WTC11 (cell line): ENCODE measurements at regions not wholly inside any gene's neighbourhood (a gene's known extent, or its start where the extent isn't known, plus 50 kb on each side); places are given as distances from the start of the nearest gene placed in this dataset.

Experiments
- ATAC-seq: fragments of 200-7000 bp; cut with Tn5 transposase; 2 replicates; pipeline ENCODE4 v1.10.0; 2021; ENCODE audit warnings: mild to moderate bottlenecking, moderate library complexity
- CTCF ChIA-PET: fragments of 300-600 bp; sonication (Branson Sonifier 250); formaldehyde crosslinking; loops from one replicate; lab custom pipeline; 2021; ENCODE audit warnings: antibody characterized with exemption; lab: Charles Lee
- POLR2A ChIA-PET: fragments of 350-600 bp; sonication (Branson Sonifier 250); formaldehyde crosslinking; loops from one replicate; lab custom pipeline; 2021; ENCODE audit warnings: antibody characterized with exemption; lab: Charles Lee
- DNase-seq: peaks from one replicate; pipeline ENCODE4 v3.0.0; 2021; ENCODE audit warnings: low spot score
- H3K27ac Mint-ChIP-seq: 2 replicates; pipeline ENCODE4 v1.8.0; 2021; ENCODE audit warnings: mixed read lengths
- H3K27me3 Mint-ChIP-seq: 2 replicates; pipeline ENCODE4 v1.8.0; 2021; ENCODE audit warnings: low read depth, mild to moderate bottlenecking, moderate library complexity, mixed read lengths
- H3K36me3 Mint-ChIP-seq: 2 replicates; pipeline ENCODE4 v1.8.0; 2021; ENCODE audit warnings: mixed read lengths
- H3K4me1 Mint-ChIP-seq: 2 replicates; pipeline ENCODE4 v1.8.0; 2022; ENCODE audit warnings: mixed read lengths
- H3K4me3 Mint-ChIP-seq: 2 replicates; pipeline ENCODE4 v1.8.0; 2021; ENCODE audit warnings: mild to moderate bottlenecking, moderate library complexity, mixed read lengths
- H3K9me3 Mint-ChIP-seq: 2 replicates; pipeline ENCODE4 v1.8.0; 2021; ENCODE audit warnings: mixed read lengths
- ATF1 ChIP-seq: sonication (generic); formaldehyde crosslinking; IDR thresholded peaks from 2 replicates; pipeline ENCODE4 v1.8.1; 2023; ENCODE audit warnings: mild to moderate bottlenecking, moderate library complexity, missing genetic modification reagents
- ATF6 ChIP-seq: sonication (generic); formaldehyde crosslinking; IDR thresholded peaks from 2 replicates; pipeline ENCODE4 v1.8.1; 2023; ENCODE audit warnings: mild to moderate bottlenecking, missing genetic modification reagents
- CREM ChIP-seq: sonication (generic); formaldehyde crosslinking; IDR thresholded peaks from 2 replicates; pipeline ENCODE4 v1.8.1; 2022; ENCODE audit warnings: mild to moderate bottlenecking, missing genetic modification reagents, moderate library complexity
- FOXK1 ChIP-seq: sonication (generic); formaldehyde crosslinking; IDR thresholded peaks from 2 replicates; pipeline ENCODE4 v1.8.0; 2022; ENCODE audit warnings: mild to moderate bottlenecking, moderate library complexity, missing genetic modification reagents
- HMGA2 ChIP-seq: fragments of 250-450 bp; sonication (Bioruptor Pico); IDR thresholded peaks from 2 replicates; pipeline ENCODE4 v1.4.0; 2021; ENCODE audit warnings: mild to moderate bottlenecking, moderate library complexity
- KAT7 ChIP-seq: sonication (generic); formaldehyde crosslinking; IDR thresholded peaks from 2 replicates; pipeline ENCODE4 v1.8.1; 2023; ENCODE audit warnings: missing genetic modification reagents, mild to moderate bottlenecking, borderline replicate concordance
- MYBL2 ChIP-seq: sonication (generic); formaldehyde crosslinking; IDR thresholded peaks from 2 replicates; pipeline ENCODE4 v1.8.1; 2023; ENCODE audit warnings: mild to moderate bottlenecking, moderate library complexity, missing genetic modification reagents
- NR3C1 ChIP-seq: sonication (generic); formaldehyde crosslinking; conservative IDR thresholded peaks from 2 replicates; pipeline ENCODE4 v1.8.1; 2023; ENCODE audit warnings: low read depth, mild to moderate bottlenecking, missing genetic modification reagents
- PRDM15 ChIP-seq: sonication (generic); formaldehyde crosslinking; IDR thresholded peaks from 2 replicates; pipeline ENCODE4 v1.8.0; 2022; ENCODE audit warnings: missing genetic modification reagents
- PRRX2 ChIP-seq: fragments of 250-450 bp; sonication (Bioruptor Pico); IDR thresholded peaks from 2 replicates; pipeline ENCODE4 v1.8.0; 2021; ENCODE audit warnings: mild to moderate bottlenecking
- RORB ChIP-seq: fragments of 250-450 bp; sonication (Bioruptor Pico); IDR thresholded peaks from 2 replicates; pipeline ENCODE4 v1.9.0; 2021; ENCODE audit warnings: mild to moderate bottlenecking
- SOX15 ChIP-seq: fragments of 250-450 bp; sonication (Bioruptor Pico); IDR thresholded peaks from 2 replicates; pipeline ENCODE4 v1.9.0; 2021; ENCODE audit warnings: mild to moderate bottlenecking
- ZBTB43 ChIP-seq: sonication (generic); formaldehyde crosslinking; IDR thresholded peaks from 2 replicates; pipeline ENCODE4 v1.8.1; 2023; ENCODE audit warnings: mild to moderate bottlenecking, missing genetic modification reagents
- ZNF138 ChIP-seq: sonication (generic); formaldehyde crosslinking; conservative IDR thresholded peaks from 2 replicates; pipeline ENCODE4 v1.8.1; 2022; ENCODE audit warnings: mild to moderate bottlenecking, moderate library complexity, missing genetic modification reagents
- ZNF281 ChIP-seq: sonication (generic); formaldehyde crosslinking; IDR thresholded peaks from 2 replicates; pipeline ENCODE4 v1.8.0; 2023; ENCODE audit warnings: mild to moderate bottlenecking, missing genetic modification reagents
- TF ChIP-seq, protein P1 (sequence below): sonication (generic); formaldehyde crosslinking; IDR thresholded peaks from 2 replicates; pipeline ENCODE4 v1.8.1; 2023; ENCODE audit warnings: mild to moderate bottlenecking, missing genetic modification reagents, borderline replicate concordance

DNA sequence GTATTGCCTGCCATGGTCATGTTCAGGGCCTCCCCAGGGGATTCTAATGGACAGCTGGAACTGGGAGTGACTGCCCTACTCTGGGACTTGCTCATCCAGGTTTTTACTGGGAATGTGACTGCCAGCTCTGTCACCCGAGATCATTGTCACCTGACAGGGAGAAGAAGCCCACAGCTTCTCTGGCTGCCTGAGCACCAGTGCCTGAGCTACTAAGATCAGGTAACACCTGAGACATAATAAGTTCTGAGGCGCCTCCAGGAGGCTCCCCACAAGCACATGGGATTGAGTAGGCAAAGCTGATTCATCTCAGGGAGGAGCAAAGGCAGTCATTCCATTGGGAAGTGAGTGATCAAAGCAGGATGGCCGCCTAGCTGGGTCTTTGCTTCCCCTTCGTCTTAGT, 84.2 kb upstream of the GALNT18 start:
- no peak overlapping the region for H3K27ac Mint-ChIP-seq

GRCh38 chr11:11703885-11704284, 82.1 kb upstream of the GALNT18 start:
- H3K4me1 Mint-ChIP-seq: peaks cover 11% of the 10 kb centered on the region; the same call in 1 of the 2 replicates
- CTCF ChIA-PET: interaction anchor here (0.8 to 1.3 kb wide), 2 partner anchors 12 to 547 kb away, joined by 3 read pairs; no protein-coding TSS in a partner anchor

More for the DNA sequence above, 84.2 kb upstream of the GALNT18 start:
- ChIA-PET POLR2A (no interaction called here), CTCF (interaction anchor here (0.9 to 2.3 kb wide), 5 partner anchors 17 to 678 kb away, joined by 3 to 7 read pairs (median 5); partner anchors contain the start of gene GALNT18)
- Mint-ChIP-seq H3K27me3 (no peaks in the 10 kb centered on the region), H3K4me1 (peaks cover 11% of the 10 kb centered on the region; the same call in 1 of the 2 replicates), H3K9me3 (no peaks in the 10 kb centered on the region), H3K36me3 (no peaks in the 10 kb centered on the region), H3K4me3 (no peak overlapping the region)
- TF ChIP-seq, protein P1, sequence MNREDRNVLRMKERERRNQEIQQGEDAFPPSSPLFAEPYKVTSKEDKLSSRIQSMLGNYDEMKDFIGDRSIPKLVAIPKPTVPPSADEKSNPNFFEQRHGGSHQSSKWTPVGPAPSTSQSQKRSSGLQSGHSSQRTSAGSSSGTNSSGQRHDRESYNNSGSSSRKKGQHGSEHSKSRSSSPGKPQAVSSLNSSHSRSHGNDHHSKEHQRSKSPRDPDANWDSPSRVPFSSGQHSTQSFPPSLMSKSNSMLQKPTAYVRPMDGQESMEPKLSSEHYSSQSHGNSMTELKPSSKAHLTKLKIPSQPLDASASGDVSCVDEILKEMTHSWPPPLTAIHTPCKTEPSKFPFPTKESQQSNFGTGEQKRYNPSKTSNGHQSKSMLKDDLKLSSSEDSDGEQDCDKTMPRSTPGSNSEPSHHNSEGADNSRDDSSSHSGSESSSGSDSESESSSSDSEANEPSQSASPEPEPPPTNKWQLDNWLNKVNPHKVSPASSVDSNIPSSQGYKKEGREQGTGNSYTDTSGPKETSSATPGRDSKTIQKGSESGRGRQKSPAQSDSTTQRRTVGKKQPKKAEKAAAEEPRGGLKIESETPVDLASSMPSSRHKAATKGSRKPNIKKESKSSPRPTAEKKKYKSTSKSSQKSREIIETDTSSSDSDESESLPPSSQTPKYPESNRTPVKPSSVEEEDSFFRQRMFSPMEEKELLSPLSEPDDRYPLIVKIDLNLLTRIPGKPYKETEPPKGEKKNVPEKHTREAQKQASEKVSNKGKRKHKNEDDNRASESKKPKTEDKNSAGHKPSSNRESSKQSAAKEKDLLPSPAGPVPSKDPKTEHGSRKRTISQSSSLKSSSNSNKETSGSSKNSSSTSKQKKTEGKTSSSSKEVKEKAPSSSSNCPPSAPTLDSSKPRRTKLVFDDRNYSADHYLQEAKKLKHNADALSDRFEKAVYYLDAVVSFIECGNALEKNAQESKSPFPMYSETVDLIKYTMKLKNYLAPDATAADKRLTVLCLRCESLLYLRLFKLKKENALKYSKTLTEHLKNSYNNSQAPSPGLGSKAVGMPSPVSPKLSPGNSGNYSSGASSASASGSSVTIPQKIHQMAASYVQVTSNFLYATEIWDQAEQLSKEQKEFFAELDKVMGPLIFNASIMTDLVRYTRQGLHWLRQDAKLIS (CRISPR knock-in tag): no peak
- no peak for TF ChIP-seq MYBL2 (CRISPR knock-in tag)
- TF ChIP-seq PRRX2 (CRISPR knock-in tag): no peak
- TF ChIP-seq RORB: no peak
- no peak for TF ChIP-seq ZNF138 (CRISPR knock-in tag)
- TF ChIP-seq KAT7 (CRISPR knock-in tag): no peak
- TF ChIP-seq NR3C1 (CRISPR knock-in tag): no peak
- TF ChIP-seq ATF1: no peak
- no peak for TF ChIP-seq FOXK1 (CRISPR knock-in tag)
- TF ChIP-seq PRDM15 (CRISPR knock-in tag): no peak
- TF ChIP-seq CREM (CRISPR knock-in tag): no peak
- ATAC-seq (peak; percentile 71), DNase-seq (no peak)

More at GRCh38 chr11:11703885-11704284, 82.1 kb upstream of the GALNT18 start:
- no peak overlapping the region for H3K27ac Mint-ChIP-seq
- no peak for ATAC-seq
- H3K27me3 Mint-ChIP-seq: no peaks in the 10 kb centered on the region
- no peaks in the 10 kb centered on the region for H3K9me3 Mint-ChIP-seq
- no peaks in the 10 kb centered on the region for H3K36me3 Mint-ChIP-seq
- POLR2A ChIA-PET: no interaction called here
- TF ChIP-seq ZNF281 (CRISPR knock-in tag) (no peak), ATF6 (CRISPR knock-in tag) (no peak), ZBTB43 (CRISPR knock-in tag) (no peak), SOX15 (CRISPR knock-in tag) (no peak), HMGA2 (CRISPR knock-in tag) (no peak)
- DNase-seq: no peak
- no peak overlapping the region for H3K4me3 Mint-ChIP-seq
